Stimulated activated CD4-positive, alpha-beta T cell treated with anti-CD3 and anti-CD28 coated beads, Interleukin-4, amount 100 ng/mL, for 4 hours (primary cell): ENCODE measurements at regions not wholly inside any gene's neighbourhood (a gene's known extent, or its start where the extent isn't known, plus 50 kb on each side); places are given as distances from the start of the nearest gene placed in this dataset.
"Not testable (repeated sequence)": the region's sequence is repeated elsewhere in the genome, so short reads cannot be mapped to it uniquely, and the experiment has no call there.

Experiments
- DNase-seq, 2 experiments: peaks; one replicate each; pipeline ENCODE4 v3.0.0-alpha.2; 2020

DNA sequence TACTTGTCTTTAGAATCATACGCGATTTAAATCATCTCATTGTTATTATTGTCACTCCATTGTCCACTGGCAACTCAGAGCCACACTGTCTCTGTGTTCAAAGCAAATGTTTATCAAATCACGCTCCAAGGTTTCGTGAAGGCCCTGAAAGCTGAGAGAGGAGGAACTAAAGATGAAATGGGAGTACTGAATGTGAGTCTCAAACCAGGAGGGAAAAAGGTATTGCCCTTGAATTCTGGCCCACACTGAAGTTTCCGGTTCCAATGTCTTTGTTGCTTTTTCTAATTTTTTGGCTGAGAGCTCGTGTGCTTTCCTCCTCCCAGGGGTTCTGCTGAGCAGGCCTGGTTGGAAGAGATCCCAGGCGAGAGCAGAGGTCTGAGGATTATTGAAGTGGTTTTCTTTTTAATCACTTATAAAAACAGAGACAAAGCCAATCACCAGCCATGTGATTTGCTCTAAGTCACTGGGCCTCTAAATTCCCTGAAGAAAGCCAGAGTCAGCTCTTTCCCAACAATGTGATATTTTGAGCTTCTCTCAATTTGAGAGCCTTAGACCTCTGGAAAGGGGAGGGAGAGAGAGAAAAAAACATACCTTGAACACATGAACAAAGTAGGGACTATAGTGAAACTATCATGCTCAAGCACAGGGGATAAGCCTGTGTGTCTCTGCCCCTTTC is 420.8 kb upstream of the GRAMD2B start:
- no peak for DNase-seq

DNA sequence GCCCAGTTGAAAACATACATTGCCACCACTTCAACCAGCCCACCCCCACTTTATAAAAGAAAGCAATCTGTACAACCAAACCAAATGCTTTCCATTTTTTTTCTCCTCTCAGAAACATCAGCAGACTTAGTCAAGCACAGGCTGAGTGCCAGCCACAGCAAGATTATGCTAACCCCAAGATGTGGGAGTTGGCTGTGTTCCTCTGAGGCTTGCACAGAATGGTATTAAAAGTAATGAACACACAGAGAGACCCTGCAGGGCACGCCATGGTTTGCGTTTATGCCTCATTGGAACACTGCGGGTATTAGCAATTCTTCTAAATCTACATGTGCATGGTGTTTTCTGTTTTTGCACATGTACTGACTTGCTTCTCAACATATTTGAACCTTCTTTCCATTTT is 419.9 kb upstream of the GRAMD2B start:
- no peak for DNase-seq

DNA sequence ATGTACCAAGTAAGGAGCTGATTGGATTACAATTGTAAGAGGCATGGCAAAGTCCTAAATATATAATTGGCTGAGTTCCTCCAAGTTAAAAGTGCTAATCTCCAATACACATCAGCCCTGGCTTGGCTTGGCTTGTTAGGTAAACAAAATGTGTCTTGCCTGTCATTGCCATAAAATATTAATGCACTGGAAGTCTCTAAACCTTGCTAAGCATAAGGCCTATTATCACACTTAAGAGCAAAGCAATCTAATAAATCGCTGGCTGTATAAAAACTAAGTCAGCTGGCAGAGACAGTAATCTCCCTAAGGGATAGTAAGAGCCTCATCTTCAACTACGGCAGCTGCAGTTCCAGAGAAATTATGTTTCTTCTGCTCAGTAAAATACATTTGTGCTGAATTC is 418.6 kb upstream of the GRAMD2B start:
- DNase-seq, result no peak

DNA sequence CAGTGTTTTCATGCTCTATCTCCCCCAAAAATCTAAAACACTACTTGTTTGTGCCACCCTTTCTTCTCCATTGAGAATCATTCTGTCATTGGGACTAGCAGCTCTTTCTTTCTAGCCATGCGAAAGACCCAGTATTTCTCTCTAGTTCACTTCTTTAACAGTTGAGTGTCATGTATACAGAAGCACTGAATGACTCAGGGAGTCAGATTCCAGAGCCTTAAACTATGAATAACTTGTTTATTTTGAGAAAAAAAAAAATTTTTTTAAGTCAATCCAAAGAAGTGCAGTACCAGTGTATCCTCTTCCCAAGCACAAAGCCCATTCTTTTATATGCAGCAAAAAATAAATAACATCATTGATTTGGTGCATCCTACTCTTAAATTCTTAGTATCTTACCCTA is 415.4 kb upstream of the GRAMD2B start:
- DNase-seq, result no peak

DNA sequence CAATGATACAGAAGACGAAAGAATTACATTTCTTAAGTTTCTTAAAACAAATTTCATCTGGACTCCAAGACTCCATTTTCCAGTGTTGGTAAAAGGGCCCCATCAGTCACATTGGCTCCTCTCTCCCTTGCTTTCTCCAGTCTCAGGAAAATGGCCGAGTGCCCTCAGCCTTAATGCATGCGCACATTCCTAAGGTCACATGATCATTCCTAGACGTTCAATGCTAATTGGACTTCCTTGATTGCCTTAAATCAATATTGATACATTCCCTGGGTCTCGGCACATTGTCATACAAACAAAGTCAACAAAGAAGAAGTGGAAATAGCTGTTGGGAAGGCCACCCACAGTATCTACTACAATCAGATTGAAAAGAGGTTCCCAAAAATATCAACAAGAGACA is 413.6 kb upstream of the GRAMD2B start:
- no peak for DNase-seq

DNA sequence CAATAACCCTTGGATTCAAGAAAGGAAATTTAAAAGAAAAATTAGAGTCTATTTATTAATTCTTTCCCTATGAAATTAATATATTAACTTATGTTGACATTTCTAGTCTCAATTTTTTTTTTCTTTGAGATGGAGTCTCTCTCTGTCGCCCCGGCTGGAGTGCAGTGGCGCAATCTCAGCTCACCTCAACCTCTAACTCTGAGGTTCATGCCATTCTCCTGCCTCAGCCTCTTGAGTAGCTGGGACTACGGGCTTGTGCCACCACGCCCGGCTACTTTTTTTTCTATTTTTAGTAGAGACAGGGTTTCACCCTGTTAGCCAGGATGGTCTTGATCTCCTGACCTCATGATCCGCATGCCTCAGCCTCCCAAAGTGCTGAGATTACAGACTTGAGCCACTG is 411.7 kb upstream of the GRAMD2B start:
- DNase-seq, result not testable (repeated sequence)

DNA sequence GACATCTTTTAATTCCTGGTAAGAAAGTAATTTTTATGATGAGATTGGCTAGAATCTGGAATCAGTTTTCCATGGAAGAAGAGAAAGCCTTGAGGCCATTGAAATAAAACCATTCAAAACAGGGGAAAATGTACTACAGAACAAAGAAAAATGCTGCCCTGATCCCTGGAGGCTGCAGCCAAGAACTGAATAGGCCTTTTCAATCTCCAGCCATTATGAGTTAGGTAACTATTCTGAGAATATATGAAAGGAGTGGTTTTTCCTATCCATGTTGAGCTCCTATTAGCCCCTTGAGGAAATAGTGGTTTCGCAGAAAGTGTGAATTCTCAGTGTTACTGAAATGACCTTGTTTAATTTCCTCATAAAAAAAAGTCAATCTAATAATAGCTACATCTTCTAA is 408.5 kb upstream of the GRAMD2B start:
- DNase-seq, result no peak

DNA sequence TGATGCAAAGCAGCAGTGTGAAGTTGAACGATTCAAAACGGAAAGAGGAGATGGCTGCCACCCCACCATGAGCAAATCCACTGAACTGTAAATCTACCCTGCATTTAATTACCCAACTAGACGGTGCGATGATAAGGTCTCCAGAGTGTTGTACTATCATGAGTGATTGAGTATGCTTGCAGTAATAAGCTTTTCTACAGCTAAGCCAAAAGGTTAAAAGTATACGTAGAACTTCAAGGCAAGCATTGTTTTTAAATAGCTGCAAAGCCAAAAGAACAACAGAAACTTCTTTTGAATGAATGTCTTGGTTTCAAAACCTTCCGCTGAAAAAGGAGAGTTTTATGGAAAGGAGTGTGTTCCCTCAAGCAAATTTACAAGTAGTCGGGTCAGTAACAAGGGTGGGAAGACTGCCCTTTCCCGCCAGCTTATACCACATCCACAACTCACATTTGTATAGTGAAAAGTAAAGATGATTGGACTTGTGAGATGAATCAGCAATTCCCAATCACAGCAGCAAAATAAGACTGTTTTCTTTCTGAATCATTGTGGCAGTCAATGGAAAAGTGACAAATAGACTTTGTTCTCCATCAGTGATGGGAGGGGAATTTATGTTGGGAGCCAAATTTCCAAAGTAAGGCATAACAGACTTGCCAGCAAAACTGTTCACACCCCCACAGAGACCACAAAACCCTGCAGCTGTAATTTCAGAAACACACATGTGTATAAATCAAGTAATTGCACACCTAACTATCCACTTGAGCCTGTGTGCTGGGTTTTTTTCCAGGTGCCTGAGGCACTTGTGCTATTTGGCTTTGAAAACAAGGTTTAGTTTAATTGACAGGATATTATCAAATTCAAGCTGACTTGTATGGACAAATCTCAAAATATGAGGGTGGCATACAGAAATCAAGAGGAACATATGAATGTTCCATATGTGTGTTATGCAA is 407.7 kb upstream of the GRAMD2B start:
- no peak for DNase-seq

DNA sequence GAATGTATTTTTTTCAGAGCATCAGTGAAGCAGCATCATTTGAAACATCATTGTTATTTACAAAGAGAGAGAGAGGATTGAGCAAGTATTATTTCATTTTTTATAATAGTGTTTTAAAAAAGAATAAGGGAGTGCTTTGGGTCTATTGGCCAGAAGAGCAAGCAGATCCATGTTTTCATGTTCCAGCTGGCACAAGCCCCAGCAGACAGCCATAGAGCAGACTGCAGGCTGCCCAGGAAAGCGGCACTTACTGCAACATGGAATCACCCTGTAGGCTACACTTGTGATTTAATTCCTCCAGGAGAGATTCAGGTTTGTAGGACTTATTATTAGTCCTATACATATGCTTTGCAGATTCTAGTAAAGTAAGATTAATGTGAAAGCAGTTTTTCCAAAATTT is 407.0 kb upstream of the GRAMD2B start:
- no peak for DNase-seq

DNA sequence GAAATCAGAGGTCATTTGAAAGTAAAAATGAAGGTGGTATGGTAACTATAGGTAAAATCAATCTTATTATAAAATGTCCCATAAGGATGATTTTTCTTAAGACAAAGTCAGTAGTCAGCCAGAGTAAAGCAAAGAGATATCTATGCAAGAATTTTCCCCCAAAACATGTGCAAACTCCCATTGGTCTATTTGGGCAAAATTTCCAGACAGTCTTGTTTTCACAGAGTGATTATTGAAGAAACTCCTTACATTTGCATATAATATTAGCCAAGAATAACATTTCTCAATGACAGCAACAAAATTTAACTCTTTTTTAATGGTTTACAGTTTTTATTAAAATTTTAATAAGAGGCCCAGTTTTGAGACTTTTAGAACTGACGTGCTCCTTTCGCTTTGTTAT is 406.1 kb upstream of the GRAMD2B start:
- DNase-seq, result no peak

DNA sequence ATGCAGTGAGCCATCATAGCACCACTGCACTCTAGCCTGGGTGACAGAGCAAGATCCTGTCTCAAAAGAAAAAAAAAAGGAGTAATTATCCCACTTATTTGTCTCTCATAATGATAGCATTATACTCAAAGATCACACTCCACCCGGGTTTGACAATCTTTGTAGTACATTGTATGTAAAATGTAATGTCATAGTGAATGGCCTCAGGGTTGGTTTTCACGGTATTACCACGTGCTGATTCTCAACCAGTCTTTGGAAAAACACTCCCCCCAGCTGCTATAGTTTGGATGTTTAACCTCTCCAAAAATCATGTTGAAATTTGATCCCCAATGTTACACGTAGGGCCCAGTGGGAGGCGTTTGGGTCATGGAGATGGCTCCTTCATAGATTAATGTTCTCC is 402.4 kb upstream of the GRAMD2B start:
- DNase-seq, result no peak

DNA sequence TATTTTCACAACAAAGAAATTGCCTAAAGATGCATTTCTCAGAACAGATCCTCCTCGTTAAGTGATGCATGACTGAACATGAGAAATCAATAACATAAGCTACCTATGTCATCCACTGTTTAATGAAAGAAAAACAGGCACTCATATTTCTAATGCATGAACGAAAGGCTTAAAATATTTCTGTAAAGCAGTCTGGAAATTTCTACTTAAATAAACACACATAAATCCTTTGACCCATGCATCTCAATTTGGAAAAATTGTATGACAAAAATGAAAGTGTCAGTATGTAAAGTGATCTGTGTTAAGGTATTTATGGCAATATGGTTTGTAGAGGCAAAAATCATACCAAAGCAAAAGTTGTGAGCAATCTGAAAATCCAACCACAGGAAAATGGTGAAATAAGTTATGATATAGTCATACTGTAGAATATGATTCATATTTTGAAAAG is 399.2 kb upstream of the GRAMD2B start:
- no peak for DNase-seq

DNA sequence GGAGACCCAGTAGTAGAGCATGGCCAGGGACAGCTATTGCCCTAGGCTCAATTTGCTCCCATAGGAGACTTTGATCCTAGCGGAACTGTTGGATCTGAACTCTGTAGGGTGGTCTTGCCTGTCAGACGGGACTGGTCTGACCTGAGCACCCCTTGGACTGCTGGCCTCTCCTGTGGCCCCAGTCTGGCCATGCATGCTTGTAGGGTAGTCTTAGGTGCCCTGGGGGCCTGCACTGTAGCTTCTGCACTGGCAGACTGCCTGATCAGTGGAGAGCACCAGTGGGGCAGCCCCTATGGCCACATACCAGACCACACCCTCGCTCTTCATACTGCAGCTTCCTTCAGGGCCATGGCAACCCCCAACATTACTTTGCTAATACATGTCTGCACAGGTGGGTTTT is 396.1 kb upstream of the GRAMD2B start:
- no peak for DNase-seq

DNA sequence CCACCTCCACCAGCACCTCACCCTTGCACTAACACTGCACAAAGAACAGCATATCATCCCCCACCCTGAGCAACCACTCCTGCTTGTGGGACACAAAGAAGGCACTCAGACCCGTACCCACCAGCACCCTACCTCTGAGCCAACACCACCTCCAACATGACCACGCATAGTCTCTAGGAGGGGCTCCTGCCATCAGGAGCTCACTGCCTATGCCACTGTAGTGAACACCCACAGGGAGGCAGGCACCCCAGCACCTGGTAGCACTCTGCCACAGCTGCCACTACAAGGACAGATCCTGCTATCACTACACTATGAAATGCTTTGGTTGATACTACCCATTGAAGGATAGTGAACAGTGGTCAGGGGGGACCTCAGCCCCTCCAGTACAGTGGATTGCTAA is 395.6 kb upstream of the GRAMD2B start:
- no peak for DNase-seq

DNA sequence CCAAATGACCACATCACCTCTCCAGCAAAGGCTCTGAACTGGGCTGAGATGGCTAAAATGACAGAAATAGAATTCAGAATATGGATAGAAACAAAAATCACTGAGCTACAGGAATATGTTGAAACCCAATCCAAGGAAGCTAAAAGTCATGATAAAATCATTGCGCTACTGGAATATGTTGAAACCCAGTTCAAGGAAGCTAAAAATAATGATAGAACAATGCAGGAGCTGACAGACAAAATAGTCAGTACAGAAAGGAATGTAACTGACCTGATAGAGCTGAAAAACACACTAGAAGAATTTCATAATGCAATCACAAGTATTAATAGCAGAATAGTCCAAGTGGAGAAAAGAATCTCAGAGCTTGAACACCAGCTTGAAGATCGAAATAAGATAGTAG is 394.9 kb upstream of the GRAMD2B start:
- DNase-seq, result no peak

DNA sequence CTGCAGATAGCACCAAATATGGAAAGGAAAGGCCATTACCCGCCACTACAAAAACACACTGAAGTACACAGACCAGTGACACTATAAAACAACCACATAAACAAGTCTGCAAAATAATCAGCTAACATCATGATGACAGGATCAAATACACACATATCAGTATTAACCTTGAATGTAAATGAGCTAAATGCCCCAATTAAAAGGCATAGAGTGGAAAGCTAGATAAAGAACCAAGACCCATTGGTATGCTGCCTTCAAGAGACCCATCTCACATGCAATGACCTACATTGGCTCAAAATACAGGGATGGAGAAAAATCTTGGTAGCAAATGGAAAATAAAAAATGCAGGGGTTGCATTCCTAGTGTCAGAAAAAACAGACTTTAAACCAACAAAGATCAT is 393.9 kb upstream of the GRAMD2B start:
- DNase-seq, result not testable (repeated sequence)

DNA sequence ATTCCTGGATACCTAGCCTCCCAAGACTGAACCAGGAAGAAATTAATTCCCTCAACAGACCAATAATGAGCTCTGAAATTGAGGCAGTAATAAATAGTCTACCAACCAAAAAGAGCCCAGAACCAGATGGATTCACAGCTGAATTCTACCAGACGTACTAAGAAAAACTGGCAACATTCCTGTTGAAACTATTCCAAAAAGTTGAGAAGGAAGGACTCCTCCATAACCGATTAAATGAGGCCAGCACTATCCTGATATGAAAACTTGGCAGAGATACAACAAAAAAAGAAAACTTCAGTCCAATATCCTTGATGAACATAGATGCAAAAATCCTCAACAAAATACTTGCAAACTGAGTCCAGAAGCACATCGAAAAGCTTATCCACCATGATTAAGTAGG is 392.5 kb upstream of the GRAMD2B start:
- DNase-seq, result no peak

DNA sequence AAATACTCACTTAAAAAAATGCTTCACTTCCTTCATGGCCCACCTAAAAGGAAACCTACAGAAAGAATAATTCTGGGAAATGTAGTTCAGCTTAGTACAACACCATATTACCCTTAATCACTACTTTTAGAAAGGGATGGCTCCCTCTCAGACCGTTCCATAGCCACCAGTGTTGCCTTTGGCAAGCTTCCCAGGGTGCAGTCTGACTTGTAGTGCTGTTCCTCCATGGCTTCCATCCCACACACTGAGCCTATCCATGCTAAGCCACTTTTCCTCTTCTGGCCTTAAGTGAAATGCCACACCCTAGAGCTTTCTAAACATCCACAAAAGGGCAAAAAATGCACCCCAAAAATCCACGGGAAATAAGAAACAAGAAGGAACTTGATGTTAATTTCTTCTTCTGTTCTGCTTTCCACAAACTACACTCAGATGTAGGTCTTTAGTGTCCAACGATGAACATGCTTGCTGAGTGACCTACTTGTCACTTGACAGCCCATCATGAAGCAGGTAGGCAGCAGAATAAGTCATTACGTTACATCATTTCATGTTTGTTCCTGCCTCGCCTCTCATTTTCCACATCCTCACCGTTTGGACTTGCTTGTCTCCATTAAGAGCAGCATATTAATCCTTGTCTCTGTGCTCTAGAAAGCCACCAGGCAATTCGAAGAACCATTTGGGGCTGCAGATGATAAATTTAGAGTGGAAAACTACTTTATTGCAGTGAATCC is 391.1 kb upstream of the GRAMD2B start:
- DNase-seq, result no peak

DNA sequence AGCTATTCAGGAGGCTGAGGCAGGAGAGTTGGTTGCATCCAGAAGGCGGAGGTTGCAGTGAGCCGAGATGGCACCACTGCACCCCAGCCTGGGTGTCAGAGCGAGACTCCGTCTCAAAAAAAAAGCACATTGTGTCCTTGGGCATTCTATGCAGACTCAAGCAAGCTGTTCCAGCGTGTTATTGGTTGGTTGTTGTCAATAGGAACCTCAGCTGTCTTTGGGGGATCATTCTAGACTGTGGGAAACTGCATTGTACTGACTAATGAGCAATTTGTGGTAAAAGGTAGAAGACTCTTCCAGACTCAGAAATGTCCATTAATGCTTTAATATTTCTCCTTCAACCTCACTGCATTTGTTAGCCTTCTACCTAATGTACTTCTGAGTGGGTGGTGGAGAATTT is 379.5 kb upstream of the GRAMD2B start:
- no peak for DNase-seq

DNA sequence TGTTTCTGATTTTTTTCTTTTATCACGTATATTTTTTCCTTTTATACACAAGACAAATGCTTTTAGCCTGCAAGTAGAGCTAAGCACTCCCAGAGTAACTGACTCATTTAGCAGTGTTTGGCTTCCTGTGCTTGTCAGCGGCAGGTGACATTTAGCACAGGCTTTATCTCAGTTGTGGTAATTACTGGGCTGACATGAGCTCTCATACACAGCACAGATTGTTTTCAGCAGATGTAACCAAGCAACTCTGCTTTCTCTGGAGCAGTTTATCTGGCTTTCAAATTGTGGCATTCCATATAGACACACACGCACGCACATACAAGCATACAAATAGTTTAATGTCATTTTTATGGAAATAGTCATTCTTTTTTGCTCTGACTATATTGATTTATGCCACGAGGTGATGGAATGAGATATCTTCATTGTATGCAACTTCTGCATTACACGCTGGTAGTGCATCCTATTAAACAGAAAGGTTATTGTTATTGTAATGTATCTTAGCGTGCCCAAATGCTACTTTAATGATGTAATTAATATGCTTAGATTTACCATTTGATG is 379.0 kb upstream of the GRAMD2B start:
- DNase-seq, result no peak

DNA sequence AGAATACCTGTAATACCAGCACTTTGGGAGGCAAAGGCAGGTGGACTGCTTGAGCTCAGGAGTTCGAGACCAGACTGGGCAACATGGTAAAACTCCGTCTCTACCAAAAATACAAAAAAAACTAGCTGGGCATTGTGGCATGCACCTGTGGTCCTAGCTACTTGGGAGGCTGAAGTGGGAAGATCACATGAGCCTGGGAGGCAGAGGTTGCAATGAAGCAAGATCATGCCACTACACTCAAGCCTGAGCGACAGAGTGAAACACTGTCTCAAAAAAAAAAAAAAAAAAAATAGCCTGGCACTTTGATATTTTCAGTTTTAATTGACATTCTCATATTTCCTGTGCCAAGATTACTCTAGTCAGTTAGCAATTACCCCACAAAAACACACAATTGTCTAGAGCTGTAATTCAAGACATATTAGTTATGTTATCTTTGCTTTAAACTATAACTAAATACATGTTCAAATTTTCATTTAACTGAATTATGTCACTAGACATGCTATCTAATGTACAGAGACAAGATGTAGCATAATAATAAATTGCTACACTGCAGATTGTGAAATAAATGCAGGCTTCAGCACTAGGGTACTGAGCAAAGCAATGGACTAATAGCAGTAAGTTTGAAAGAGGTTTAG is 378.2 kb upstream of the GRAMD2B start:
- no peak for DNase-seq

DNA sequence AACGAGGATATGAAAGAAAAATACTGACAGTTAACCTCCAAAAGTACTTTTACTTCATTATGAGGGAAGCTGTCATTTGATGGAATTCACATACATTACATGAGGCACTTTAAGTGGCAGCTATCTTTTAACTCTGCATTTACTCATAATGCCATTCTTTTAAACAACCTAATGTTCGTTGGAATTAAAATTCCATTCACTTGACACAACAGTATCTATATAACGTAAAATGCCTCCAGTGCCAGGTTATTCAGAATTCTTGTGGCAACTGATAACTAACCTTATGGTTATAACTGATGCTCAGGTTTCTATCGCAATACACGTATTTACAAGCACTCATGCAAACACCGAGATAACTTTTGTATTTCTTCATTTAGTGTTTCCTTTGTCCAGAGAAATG is 376.9 kb upstream of the GRAMD2B start:
- DNase-seq, result no peak
